Mesenchymal stem cell (in vitro differentiated cells and primary cell): ENCODE measurements at regions not wholly inside any gene's neighbourhood (a gene's known extent, or its start where the extent isn't known, plus 50 kb on each side); places are given as distances from the start of the nearest gene placed in this dataset.
A peak's percentile ranks its signal among the peaks of the same experiment; 100 is the strongest.
"Not testable (repeated sequence)": the region's sequence is repeated elsewhere in the genome, so short reads cannot be mapped to it uniquely, and the experiment has no call there.

Experiments used
- DNase-seq: peaks from one replicate; pipeline ENCODE4 v3.0.0-alpha.2; 2013
- H2AFZ ChIP-seq: one replicate; pipeline ENCODE4 v1.6.1; 2013; ENCODE audit warnings: low read depth, mild to moderate bottlenecking, control low read depth, inconsistent platforms, low read length, moderate library complexity
- H2AK5ac ChIP-seq: 2 replicates; pipeline ENCODE4 v1.6.1; 2013; ENCODE audit warnings: low read length, moderate library complexity, mild to moderate bottlenecking, inconsistent platforms; ENCODE audit not compliant: severe bottlenecking
- H2BK120ac ChIP-seq: one replicate; pipeline ENCODE4 v1.6.1; 2013; ENCODE audit warnings: low read depth, mild to moderate bottlenecking, inconsistent platforms, low read length, moderate library complexity
- H2BK12ac ChIP-seq, 2 experiments: one replicate each; pipeline ENCODE4 v1.6.1; 2013; ENCODE audit warnings: inconsistent platforms in 2 of 2, low read length in 2 of 2, mild to moderate bottlenecking in 2 of 2, moderate library complexity in 2 of 2, control low read depth in 1 of 2
- H2BK15ac ChIP-seq: one replicate; pipeline ENCODE4 v1.6.1; 2013; ENCODE audit warnings: mild to moderate bottlenecking, low read depth, inconsistent platforms; ENCODE audit not compliant: poor library complexity, severe bottlenecking
- H2BK5ac ChIP-seq: 2 replicates; pipeline ENCODE4 v1.6.1; 2013; ENCODE audit warnings: low read depth, mild to moderate bottlenecking, low read length, control low read depth, inconsistent platforms; ENCODE audit not compliant: poor library complexity, severe bottlenecking
- H3K14ac ChIP-seq, 2 experiments: one replicate each; pipeline ENCODE4 v1.6.1; 2013; ENCODE audit warnings: inconsistent platforms in 2 of 2, low read length in 2 of 2, control low read depth in 1 of 2, mild to moderate bottlenecking in 1 of 2, moderate library complexity in 1 of 2
- H3K18ac ChIP-seq, 2 experiments: one replicate each; pipeline ENCODE4 v1.6.1; 2013; ENCODE audit warnings: inconsistent platforms in 2 of 2, low read length in 2 of 2, control low read depth in 1 of 2, low read depth in 1 of 2, mild to moderate bottlenecking in 1 of 2
- H3K23ac ChIP-seq, 2 experiments: one replicate each; pipeline ENCODE4 v1.6.1; 2013; ENCODE audit warnings: inconsistent platforms in 2 of 2, low read length in 2 of 2, mild to moderate bottlenecking in 2 of 2, moderate library complexity in 2 of 2, control low read depth in 1 of 2
- H3K27ac ChIP-seq: 2 replicates; pipeline ENCODE4 v1.5.1; 2013; ENCODE audit warnings: mild to moderate bottlenecking, moderate library complexity, low read length, control low read depth, inconsistent platforms; ENCODE audit not compliant: poor library complexity, severe bottlenecking
- H3K27me3 ChIP-seq, 2 experiments: 2 replicates each; pipeline versions ENCODE4 v1.6.1 to v1.7.0; 2013; ENCODE audit warnings: low read length in 2 of 2, mild to moderate bottlenecking in 2 of 2, moderate library complexity in 2 of 2, control low read depth in 1 of 2, inconsistent platforms in 1 of 2; ENCODE audit not compliant: control insufficient read depth in 1 of 2, insufficient read depth in 1 of 2
- H3K36me3 ChIP-seq, 2 experiments: 2 replicates each; pipeline versions ENCODE4 v1.6.1 to v1.7.0; 2013; ENCODE audit warnings: low read length in 2 of 2, control low read depth in 1 of 2, inconsistent platforms in 1 of 2, low read depth in 1 of 2, mild to moderate bottlenecking in 1 of 2; ENCODE audit not compliant: insufficient read depth in 2 of 2, control insufficient read depth in 1 of 2
- H3K4ac ChIP-seq, 2 experiments: one replicate each; pipeline ENCODE4 v1.6.1; 2013; ENCODE audit warnings: inconsistent platforms in 2 of 2, low read length in 2 of 2, mild to moderate bottlenecking in 2 of 2, moderate library complexity in 2 of 2, control low read depth in 1 of 2, low read depth in 1 of 2
- H3K4me1 ChIP-seq: 2 replicates; pipeline ENCODE4 v1.6.1; 2013; ENCODE audit warnings: low read depth, low read length, control low read depth; ENCODE audit not compliant: control insufficient read depth, insufficient read depth
- H3K4me2 ChIP-seq: 2 replicates; pipeline ENCODE4 v1.6.1; 2013; ENCODE audit warnings: low read length, mild to moderate bottlenecking, inconsistent platforms; ENCODE audit not compliant: poor library complexity, severe bottlenecking
- H3K4me3 ChIP-seq, 2 experiments: 2 replicates each; pipeline versions ENCODE4 v1.5.1 to v1.7.0; 2013; ENCODE audit warnings: low read length in 2 of 2, mild to moderate bottlenecking in 2 of 2, control low read depth in 1 of 2, low read depth in 1 of 2; ENCODE audit not compliant: insufficient read depth in 1 of 2
- H3K79me1 ChIP-seq: replicated peaks from 2 replicates; pipeline ENCODE4 v1.6.1; 2013; ENCODE audit warnings: mild to moderate bottlenecking, control low read depth, low read length, inconsistent platforms; ENCODE audit not compliant: poor library complexity, severe bottlenecking
- H3K9ac ChIP-seq: 2 replicates; pipeline ENCODE4 v1.7.0; 2013; ENCODE audit warnings: mild to moderate bottlenecking, low read length, moderate library complexity
- H3K9me3 ChIP-seq: 2 replicates; pipeline ENCODE4 v1.7.0; 2013; ENCODE audit warnings: mild to moderate bottlenecking, low read length; ENCODE audit not compliant: control insufficient read depth
- H4K8ac ChIP-seq: one replicate; pipeline ENCODE4 v1.6.1; 2013; ENCODE audit warnings: inconsistent platforms, mild to moderate bottlenecking, low read length, moderate library complexity
- H4K91ac ChIP-seq: one replicate; pipeline ENCODE4 v1.6.1; 2013; ENCODE audit warnings: mild to moderate bottlenecking, low read length, inconsistent platforms
- WGBS: methylation state at CpG from one replicate; pipeline ENCODE4 v1.1.7; 2013; ENCODE audit warnings: mixed read lengths; 5-methylcytosine and 5-hydroxymethylcytosine counted together

- Histone ChIP-seq H3K4ac (no peak overlapping the region), H3K27ac (no peak overlapping the region), H2BK12ac (no peak overlapping the region), H4K8ac (no peak overlapping the region), H3K4me3 (no peak overlapping the region), H3K23ac (no peak overlapping the region), H4K91ac (no peak overlapping the region), H3K4me2 (no peak overlapping the region), H2BK120ac (no peak overlapping the region), H3K9me3 (no peaks in the 10 kb centered on the region), H3K9ac (no peak overlapping the region), H2AK5ac (no peak overlapping the region), H3K4me1 (no peaks in the 10 kb centered on the region), H2BK5ac (no peak overlapping the region), H2BK15ac (no peak overlapping the region), H3K18ac (no peak overlapping the region), H3K27me3 (no peaks in the 10 kb centered on the region), H2AFZ (no peak overlapping the region), H3K14ac (no peak overlapping the region), H3K36me3 (no peaks in the 10 kb centered on the region), H3K79me1 (no peaks in the 10 kb centered on the region)
- WGBS: 58% methylated on average over 5 of the region's 5 CpGs
- DNase-seq: no peak
Measured at GRCh38 chr21:17128132-17128531, 384.7 kb upstream of the CXADR start.

- not testable (repeated sequence) for H3K4me1 ChIP-seq, H2BK12ac ChIP-seq, H3K9me3 ChIP-seq, H4K8ac ChIP-seq, H2BK120ac ChIP-seq, H2AK5ac ChIP-seq, H3K27ac ChIP-seq, H2BK5ac ChIP-seq, H2AFZ ChIP-seq, H3K18ac ChIP-seq, H3K14ac ChIP-seq, H4K91ac ChIP-seq, H3K79me1 ChIP-seq, H3K27me3 ChIP-seq, H3K23ac ChIP-seq, H3K4me2 ChIP-seq, H3K4ac ChIP-seq, DNase-seq, H3K36me3 ChIP-seq, H2BK15ac ChIP-seq
- peak overlapping the region; percentile 86 for H3K9ac ChIP-seq
- peak overlapping the region in 1 of 2 experiments; percentile 83 for H3K4me3 ChIP-seq
- WGBS: 74% methylated on average over 2 of the region's 3 CpGs
Measured at GRCh38 chr21:17139159-17139558, 373.7 kb upstream of the CXADR start.

GRCh38 chr21:17139696-17140095, 373.1 kb upstream of the CXADR start:
- H3K23ac ChIP-seq: no peak overlapping the region
- no peak overlapping the region for H2BK12ac ChIP-seq
- no peak overlapping the region for H3K14ac ChIP-seq
- peak overlapping the region in 1 of 2 experiments; percentile 83 for H3K4me3 ChIP-seq
- no peak overlapping the region for H2AFZ ChIP-seq
- no peaks in the 10 kb centered on the region for H3K36me3 ChIP-seq
- H3K27me3 ChIP-seq: no peaks in the 10 kb centered on the region
- no peak overlapping the region for H3K18ac ChIP-seq
- H3K4me2 ChIP-seq: no peak overlapping the region
- no peak overlapping the region for H4K91ac ChIP-seq
- H3K4me1 ChIP-seq: no peaks in the 10 kb centered on the region
- no peak overlapping the region for H4K8ac ChIP-seq
- no peak overlapping the region for H2BK5ac ChIP-seq
- H2AK5ac ChIP-seq: no peak overlapping the region
- H3K4ac ChIP-seq: no peak overlapping the region
- H3K27ac ChIP-seq: no peak overlapping the region
- H3K79me1 ChIP-seq: no peaks in the 10 kb centered on the region
- no peak for DNase-seq
- no peak overlapping the region for H2BK15ac ChIP-seq
- peak overlapping the region; percentile 86 for H3K9ac ChIP-seq
- H2BK120ac ChIP-seq: no peak overlapping the region
- no peaks in the 10 kb centered on the region for H3K9me3 ChIP-seq
- 95% methylated on average over 3 of the region's 5 CpGs for WGBS

- H2BK15ac ChIP-seq: no peak overlapping the region
- H3K4me2 ChIP-seq: no peak overlapping the region
- no peak overlapping the region for H3K4me3 ChIP-seq
- H3K79me1 ChIP-seq: no peaks in the 10 kb centered on the region
- H3K27ac ChIP-seq: no peak overlapping the region
- no peaks in the 10 kb centered on the region for H3K27me3 ChIP-seq
- H3K14ac ChIP-seq: no peak overlapping the region
- H3K4ac ChIP-seq: no peak overlapping the region
- H2BK120ac ChIP-seq: no peak overlapping the region
- no peak overlapping the region for H2AK5ac ChIP-seq
- no peaks in the 10 kb centered on the region for H3K9me3 ChIP-seq
- no peak overlapping the region for H2BK12ac ChIP-seq
- H3K36me3 ChIP-seq: no peaks in the 10 kb centered on the region
- H3K23ac ChIP-seq: no peak overlapping the region
- H3K4me1 ChIP-seq: no peaks in the 10 kb centered on the region
- H3K9ac ChIP-seq: no peak overlapping the region
- no peak overlapping the region for H4K91ac ChIP-seq
- no peak overlapping the region for H2AFZ ChIP-seq
- no peak for DNase-seq
- no peak overlapping the region for H4K8ac ChIP-seq
- 69% methylated on average over 3 of the region's 5 CpGs for WGBS
- no peak overlapping the region for H2BK5ac ChIP-seq
- no peak overlapping the region for H3K18ac ChIP-seq
Measured at GRCh38 chr21:17146426-17146825, 366.4 kb upstream of the CXADR start.
